HG02678 (cell line): ENCODE measurements at regions not wholly inside any gene's neighbourhood (a gene's known extent, or its start where the extent isn't known, plus 50 kb on each side); places are given as distances from the start of the nearest gene placed in this dataset.
"Not testable (repeated sequence)": the region's sequence is repeated elsewhere in the genome, so short reads cannot be mapped to it uniquely, and the experiment has no call there.

Experiments used
- ATAC-seq: cut with Tn5 transposase; IDR thresholded peaks from one replicate; pipeline ENCODE4 v1.9.1; 2021; ENCODE audit warnings: mild to moderate bottlenecking, moderate library complexity; ENCODE audit not compliant: unreplicated experiment

GRCh38 chr6:142633317-142633716, 311.7 kb downstream of the HIVEP2 start:
- ATAC-seq, result no peak

DNA sequence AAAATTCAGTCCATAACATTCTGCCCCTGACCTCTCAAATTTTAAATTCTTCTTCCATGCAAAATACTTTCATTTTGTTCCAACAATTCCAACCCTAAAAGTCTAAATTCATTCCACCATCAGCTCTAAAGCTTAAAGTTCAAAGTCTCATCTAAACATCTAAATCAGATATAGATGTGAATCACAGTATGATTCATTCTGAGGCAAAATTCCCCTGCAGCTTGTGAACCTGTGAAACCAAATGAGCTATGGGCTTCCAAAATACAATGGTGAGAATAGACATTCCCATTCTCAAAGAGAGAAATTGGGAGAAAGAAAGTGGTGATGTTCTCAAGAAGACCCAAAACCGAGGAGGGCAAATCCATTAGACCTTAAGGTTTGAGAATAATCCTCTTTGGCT, 309.8 kb downstream of the HIVEP2 start:
- no peak for ATAC-seq

GRCh38 chr6:142637624-142638351, 307.2 kb downstream of the HIVEP2 start:
- no peak for ATAC-seq

DNA sequence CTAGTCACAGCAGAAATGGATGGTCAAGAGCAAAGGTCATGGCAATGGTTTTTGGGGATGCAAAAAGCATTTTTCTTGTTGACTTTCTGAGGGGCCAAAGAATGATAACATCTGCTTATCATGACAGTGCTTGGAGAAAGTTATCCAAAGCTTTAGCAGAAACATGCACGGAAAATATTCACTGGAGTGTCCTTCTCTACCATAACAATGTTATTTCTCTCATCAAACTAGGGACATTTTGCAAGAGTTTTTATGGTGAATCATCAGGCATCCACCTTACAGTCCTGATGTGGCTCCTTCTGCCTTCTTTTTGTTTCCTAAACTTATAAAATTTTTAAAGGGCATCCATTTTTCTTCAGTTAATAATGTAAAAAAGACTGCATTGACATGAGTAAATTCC, 302.3 kb downstream of the HIVEP2 start:
- ATAC-seq, result no peak

GRCh38 chr6:142644866-142645265, 300.1 kb downstream of the HIVEP2 start:
- no peak for ATAC-seq

- no peak for ATAC-seq
Measured at GRCh38 chr6:142645663-142646062, 299.3 kb downstream of the HIVEP2 start.

DNA sequence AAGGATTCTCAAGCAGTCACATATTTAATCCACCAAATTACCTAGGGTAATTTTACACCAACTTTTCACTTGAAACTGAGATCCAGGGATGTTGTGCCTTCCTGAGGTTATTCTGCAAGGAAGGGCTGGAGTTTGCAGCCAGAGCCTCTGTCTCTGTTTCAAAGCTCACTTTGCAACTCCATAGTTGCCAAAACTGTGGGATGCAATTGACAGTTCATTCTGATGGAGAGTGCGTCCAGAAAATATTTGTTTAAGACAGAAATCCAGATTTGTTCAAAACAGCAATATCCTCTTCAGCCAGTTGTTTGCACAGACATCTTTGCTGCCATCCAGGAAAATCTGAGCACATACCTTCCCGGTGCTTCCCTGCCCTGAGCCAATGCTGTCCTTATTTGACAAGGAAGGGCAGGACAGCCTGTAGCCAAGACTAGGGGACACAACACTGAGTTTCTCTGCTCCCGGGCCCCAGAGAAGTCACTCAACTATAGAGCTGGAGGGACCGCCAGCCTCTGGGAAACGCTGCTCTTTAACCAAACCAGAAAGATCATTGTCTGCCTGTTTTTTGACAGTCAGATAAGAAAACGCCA, 297.4 kb downstream of the HIVEP2 start:
- no peak for ATAC-seq

DNA sequence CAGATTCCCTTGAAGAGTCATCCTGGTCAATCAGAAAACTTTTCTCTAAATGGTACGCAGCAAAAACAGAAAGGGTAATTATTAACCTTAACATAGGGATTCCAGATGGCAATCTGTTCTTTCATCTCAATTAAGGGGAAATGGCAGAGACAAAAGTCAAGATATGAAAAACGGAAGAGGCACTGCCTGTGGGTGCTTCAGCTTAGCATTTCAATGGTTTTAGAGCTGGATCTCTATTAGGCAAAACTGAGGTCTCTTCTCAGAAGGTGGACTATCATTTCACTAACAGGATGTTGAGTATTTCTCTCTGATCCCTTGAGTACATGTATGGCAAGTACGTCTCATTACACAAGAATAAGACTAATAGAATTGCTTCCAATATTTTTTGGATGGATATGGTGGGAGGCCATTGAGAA, 296.9 kb downstream of the HIVEP2 start:
- ATAC-seq, result no peak

GRCh38 chr6:142648526-142648925, 296.4 kb downstream of the HIVEP2 start:
- no peak for ATAC-seq

GRCh38 chr6:142649438-142650234, 295.3 kb downstream of the HIVEP2 start:
- not testable (repeated sequence) for ATAC-seq

DNA sequence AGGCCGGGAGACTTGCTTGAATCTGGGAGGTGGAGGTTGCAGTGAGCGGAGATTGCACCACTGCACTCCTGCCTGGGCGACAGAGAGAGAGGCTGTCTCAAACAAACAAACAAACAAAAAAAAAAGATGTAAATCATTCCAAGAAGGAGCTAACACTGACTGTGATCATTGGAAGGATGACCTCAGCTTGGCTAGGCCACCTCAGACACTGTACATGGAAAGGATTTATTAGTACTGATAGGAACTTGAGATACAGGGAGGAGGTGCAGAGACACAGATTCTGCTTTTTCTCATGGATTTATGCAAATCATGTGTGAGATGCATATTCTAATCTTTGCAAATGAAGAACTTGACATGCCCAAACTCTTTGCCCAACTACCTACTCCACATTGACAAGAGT, 293.6 kb downstream of the HIVEP2 start:
- ATAC-seq, result no peak

DNA sequence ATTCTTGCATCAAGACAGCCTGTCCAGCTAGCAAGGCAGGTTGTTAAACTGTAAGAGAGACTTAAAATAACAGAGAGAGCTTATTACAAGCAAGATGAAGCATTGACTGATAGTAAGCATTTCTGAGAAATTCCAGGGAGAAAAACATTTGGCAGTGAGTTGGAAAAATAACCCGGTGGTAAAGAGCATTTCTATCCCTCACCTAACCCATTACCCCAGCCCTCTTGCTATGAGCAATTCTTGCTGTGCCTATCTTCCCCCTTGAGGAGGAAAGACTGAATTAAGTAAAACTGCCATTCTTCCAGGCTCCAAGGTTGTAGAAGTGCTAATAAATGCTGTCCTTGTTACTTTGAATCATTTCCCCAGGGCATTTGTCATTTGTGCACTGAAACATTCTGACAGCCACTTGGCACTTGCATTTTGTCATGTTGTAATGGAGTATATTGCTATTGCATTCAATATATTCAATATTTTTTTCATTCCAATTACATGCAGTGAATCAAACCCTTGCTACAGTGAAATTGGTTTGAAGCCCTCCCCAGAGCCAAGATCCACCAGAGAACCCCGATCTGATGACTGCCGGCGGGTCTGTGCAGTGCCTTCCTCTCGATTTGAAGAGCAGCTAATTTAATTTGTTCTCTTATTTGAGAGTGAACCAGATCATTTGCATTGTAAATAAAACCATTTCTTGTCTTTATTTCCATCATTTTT, 291.1 kb downstream of the HIVEP2 start:
- no peak for ATAC-seq

GRCh38 chr6:142659661-142660060, 285.3 kb downstream of the HIVEP2 start:
- ATAC-seq, result no peak

DNA sequence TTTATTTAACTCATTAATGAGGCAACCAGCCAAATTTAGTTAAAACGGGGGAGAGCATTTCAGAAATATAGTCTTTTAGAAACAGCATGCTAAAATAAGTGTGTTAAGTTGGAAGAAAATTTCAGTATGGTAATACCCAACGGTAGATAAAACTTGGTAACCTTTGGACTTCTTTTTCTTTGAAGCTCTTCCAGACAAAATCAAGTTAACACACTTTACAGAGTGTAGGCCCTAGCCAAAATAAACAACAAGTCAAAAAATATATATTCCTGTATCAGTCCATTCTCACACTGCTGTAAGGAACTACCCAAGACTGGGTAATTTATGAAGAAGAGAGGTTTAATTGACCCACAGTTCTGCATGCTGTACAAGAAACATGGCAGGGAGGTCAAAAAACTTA, 279.6 kb downstream of the HIVEP2 start:
- ATAC-seq, result no peak

DNA sequence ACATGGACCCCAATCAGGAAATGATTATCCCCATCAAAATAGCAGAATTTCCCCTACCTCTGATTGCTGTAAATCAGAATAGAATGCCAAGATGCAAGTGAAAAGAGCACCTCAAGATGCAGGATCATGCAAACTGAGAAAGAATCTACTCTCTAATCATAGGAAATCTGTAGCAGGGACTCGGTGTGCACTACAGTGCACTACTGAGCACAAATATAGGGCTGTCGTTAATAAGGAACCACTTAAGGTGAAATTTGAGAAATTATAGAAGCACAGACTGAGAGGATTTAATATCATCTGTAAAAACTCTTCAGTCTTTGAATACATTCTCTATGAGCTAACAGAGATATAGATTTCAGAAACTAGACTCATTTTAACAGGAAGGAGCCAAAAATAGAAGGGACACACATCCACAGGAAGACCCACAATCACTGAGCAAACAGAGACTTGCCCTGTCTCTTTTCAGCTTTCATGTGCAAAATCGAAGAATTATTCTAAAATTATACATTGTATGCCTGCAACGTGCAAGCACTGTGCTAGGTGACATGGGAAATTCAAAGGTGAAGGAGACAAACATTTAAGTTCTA, 278.3 kb downstream of the HIVEP2 start:
- ATAC-seq, result no peak

DNA sequence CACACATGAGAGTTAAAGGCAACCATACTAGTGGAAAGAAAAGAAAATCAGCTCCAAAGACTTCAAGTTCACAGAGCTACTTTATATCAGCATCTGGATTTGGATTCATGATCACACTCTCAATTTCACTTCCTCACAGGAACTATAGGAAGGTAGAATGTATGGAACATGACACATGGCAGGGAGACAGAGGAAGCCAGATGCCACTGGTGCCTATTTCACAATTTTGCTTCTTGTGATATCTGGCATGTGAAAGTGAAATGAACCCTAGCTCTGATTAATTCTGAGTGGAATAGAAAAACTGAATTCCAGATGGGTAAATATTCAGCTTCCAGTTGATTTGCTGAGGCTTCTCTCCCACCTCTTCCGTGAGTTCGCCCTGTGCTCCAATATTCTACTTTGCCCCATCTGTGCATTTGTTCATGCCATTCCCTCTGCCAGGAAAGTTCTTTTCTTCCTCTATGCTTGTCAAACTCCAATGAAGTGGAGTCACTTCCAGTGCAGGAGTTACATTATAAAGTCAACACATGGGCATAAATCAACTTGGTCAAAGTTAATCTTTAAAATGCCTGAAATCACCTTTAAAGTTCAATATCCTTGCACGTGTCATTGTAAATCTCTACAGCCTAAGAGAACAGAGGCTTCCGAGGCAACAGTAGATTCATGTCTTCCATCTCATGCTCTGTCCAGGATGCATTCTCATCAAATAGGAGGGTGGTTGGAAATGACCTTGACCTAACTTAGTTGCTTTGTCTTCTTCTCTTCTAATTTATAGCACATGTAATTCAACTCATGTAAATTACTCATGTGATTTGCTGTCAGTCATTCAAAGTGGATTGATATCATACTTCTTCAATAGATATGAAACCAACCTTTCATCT, 275.3 kb downstream of the HIVEP2 start:
- no peak for ATAC-seq

GRCh38 chr6:142671791-142672190, 273.2 kb downstream of the HIVEP2 start:
- peak; percentile 68 for ATAC-seq

DNA sequence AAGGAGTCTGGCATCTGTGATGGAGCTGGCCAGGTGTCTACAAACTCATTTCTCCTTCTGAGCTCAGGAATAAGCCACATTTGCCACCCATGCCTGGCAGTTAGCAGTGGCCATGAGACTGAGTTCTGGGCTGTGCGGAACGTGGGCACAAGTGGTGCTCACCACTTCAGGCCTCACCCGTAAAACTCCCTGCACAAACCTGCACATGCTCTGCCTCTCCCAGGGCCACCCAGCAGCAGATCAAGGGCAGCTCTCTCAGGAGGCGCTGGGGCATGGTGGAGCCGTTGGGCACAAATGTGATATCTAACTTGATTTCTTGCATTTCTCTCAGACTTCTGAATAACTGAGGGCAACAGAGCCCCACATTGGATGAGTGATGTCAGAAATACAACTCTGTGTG, 269.5 kb downstream of the HIVEP2 start:
- ATAC-seq, result no peak

GRCh38 chr6:142676027-142676443, 268.9 kb downstream of the HIVEP2 start:
- ATAC-seq, result no peak

DNA sequence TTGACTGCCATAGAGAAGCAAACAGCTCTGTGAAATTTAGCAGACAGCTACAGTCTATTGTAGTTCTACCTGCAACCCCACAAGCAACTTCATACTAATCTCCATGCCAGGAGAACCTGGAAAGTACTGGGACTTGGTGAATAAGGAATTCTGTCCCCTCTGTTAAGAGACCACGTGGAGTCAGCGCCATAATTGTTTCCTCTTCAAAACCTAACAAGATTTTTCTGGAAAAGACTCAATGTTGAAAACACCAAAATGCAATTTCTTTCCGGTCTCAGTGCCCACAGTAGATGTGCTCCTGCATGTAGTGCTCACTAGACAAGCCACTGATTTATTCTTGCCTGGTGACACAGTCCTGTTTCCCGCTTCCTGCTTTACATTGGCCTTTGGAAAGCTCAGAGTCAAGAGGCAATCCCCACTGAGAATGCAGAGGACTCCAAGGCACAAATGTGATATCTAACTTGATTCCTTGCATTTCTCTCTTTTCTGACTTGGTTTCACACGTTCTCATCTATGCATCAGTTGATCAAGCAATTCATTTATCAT, 268.3 kb downstream of the HIVEP2 start:
- ATAC-seq, result no peak
